ENCODE measurements at regions not wholly inside any gene's neighbourhood (a gene's known extent, or its start where the extent isn't known, plus 50 kb on each side); places are given as distances from the start of the nearest gene placed in this dataset.

DNA sequence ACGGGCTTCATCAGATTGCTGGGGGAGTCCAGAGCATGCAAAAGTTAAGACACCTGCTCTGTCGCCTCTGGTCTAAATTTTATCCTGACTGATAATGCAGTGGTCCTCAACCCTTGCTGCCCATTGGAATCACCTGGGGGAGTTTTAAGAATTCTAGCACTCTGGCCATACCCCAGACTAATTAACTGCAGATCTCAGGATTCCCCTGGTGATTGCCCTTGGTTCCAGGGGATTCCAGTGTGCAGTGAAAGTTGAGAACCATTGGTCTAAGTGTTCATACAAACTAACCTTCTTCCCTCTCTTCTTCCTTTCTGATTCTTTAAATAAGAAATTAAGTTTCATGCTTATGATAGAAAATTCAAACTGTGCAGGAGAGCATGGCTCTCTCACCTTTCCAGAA lies 105.7 kb upstream of the MGAT5 start:
- TF ChIP-seq POLR2AphosphoS5 (IDR thresholded peaks at IDR 0.05) = no peak
- TF ChIP-seq, protein P1, sequence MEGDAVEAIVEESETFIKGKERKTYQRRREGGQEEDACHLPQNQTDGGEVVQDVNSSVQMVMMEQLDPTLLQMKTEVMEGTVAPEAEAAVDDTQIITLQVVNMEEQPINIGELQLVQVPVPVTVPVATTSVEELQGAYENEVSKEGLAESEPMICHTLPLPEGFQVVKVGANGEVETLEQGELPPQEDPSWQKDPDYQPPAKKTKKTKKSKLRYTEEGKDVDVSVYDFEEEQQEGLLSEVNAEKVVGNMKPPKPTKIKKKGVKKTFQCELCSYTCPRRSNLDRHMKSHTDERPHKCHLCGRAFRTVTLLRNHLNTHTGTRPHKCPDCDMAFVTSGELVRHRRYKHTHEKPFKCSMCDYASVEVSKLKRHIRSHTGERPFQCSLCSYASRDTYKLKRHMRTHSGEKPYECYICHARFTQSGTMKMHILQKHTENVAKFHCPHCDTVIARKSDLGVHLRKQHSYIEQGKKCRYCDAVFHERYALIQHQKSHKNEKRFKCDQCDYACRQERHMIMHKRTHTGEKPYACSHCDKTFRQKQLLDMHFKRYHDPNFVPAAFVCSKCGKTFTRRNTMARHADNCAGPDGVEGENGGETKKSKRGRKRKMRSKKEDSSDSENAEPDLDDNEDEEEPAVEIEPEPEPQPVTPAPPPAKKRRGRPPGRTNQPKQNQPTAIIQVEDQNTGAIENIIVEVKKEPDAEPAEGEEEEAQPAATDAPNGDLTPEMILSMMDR (IDR thresholded peaks at IDR 0.05; ENCODE audit: poor library complexity, severe bottlenecking) = no peak
- TF ChIP-seq, protein P2, sequence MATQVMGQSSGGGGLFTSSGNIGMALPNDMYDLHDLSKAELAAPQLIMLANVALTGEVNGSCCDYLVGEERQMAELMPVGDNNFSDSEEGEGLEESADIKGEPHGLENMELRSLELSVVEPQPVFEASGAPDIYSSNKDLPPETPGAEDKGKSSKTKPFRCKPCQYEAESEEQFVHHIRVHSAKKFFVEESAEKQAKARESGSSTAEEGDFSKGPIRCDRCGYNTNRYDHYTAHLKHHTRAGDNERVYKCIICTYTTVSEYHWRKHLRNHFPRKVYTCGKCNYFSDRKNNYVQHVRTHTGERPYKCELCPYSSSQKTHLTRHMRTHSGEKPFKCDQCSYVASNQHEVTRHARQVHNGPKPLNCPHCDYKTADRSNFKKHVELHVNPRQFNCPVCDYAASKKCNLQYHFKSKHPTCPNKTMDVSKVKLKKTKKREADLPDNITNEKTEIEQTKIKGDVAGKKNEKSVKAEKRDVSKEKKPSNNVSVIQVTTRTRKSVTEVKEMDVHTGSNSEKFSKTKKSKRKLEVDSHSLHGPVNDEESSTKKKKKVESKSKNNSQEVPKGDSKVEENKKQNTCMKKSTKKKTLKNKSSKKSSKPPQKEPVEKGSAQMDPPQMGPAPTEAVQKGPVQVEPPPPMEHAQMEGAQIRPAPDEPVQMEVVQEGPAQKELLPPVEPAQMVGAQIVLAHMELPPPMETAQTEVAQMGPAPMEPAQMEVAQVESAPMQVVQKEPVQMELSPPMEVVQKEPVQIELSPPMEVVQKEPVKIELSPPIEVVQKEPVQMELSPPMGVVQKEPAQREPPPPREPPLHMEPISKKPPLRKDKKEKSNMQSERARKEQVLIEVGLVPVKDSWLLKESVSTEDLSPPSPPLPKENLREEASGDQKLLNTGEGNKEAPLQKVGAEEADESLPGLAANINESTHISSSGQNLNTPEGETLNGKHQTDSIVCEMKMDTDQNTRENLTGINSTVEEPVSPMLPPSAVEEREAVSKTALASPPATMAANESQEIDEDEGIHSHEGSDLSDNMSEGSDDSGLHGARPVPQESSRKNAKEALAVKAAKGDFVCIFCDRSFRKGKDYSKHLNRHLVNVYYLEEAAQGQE (IDR thresholded peaks at IDR 0.05; ENCODE audit: borderline replicate concordance) = no peak
- TF ChIP-seq EZH2 (IDR thresholded peaks at IDR 0.05; ENCODE audit: borderline replicate concordance, insufficient read depth, low read length, poor library complexity, severe bottlenecking) = no peak
- no peak for TF ChIP-seq RAD21 (conservative IDR thresholded peaks at IDR 0.05)
- no peak for TF ChIP-seq EP300 (conservative IDR thresholded peaks at IDR 0.05; ENCODE audit: poor library complexity, severe bottlenecking)
- no peak for TF ChIP-seq TAF1 (IDR thresholded peaks at IDR 0.05; ENCODE audit: low read depth)
- no peak for TF ChIP-seq MXI1 (conservative IDR thresholded peaks at IDR 0.05; ENCODE audit: poor library complexity, severe bottlenecking)
- no peak for TF ChIP-seq SMC3 (conservative IDR thresholded peaks at IDR 0.05; ENCODE audit: poor library complexity)
